HepG2 (cell line): ENCODE measurements at regions not wholly inside any gene's neighbourhood (a gene's known extent, or its start where the extent isn't known, plus 50 kb on each side); places are given as distances from the start of the nearest gene placed in this dataset.

Source experiments
- ATAC-seq: fragments of 200-7000 bp; cut with Tn5 transposase; 3 replicates; pipeline ENCODE4 v1.9.1; 2020; ENCODE audit warnings: mild to moderate bottlenecking, moderate library complexity
- BruUV-seq: library from RNA; stranded (reverse); fragments of 400-500 nt; replicated peaks from 2 replicates; lab custom pipeline; 2021; lab: Mats Ljungman, UMichigan
- CTCF ChIA-PET: fragments of 300-600 bp; formaldehyde crosslinking; extraction: SDS; loops from one replicate; lab custom pipeline; 2021; ENCODE audit warnings: low total read pairs, inconsistent platforms, low intra/inter-chr PET ratio; lab: Yijun Ruan, JAX
- POLR2A ChIA-PET: fragments of 350-600 bp; sonication (Branson Sonifier 250); formaldehyde crosslinking; loops from one replicate; lab custom pipeline; 2020; ENCODE audit warnings: antibody characterized with exemption, inconsistent platforms; lab: Yijun Ruan, JAX
- DNase-seq: peaks from one replicate; pipeline ENCODE4 v3.0.0-alpha.2; 2015; ENCODE audit warnings: low spot score
- FAIRE-seq: peaks from 3 replicates; lab custom pipeline; 2011; peaks lifted over from hg19 to GRCh38; lab: Jason Lieb, UNC
- H2AFZ ChIP-seq: one replicate; pipeline ENCODE4 v1.6.1; 2011; ENCODE audit warnings: low read length, inconsistent platforms
- H3K27ac ChIP-seq: fragments of 300-600 bp; 3 replicates; pipeline ENCODE4 v1.8.0; 2011; ENCODE audit warnings: mixed run types, mild to moderate bottlenecking, mixed read lengths, low read length, inconsistent platforms; ENCODE audit not compliant: insufficient read depth; ENCODE audit errors: extremely low read length
- H3K27me3 ChIP-seq, 2 experiments: fragments of 200-600 bp in 1 of 2; 2 replicates in 1 of 2; 3 replicates in 1 of 2; pipeline versions ENCODE4 v1.6.0 to v1.8.0; 2011; ENCODE audit warnings: low read length in 2 of 2, mild to moderate bottlenecking in 2 of 2, moderate library complexity in 2 of 2, inconsistent platforms in 1 of 2; ENCODE audit not compliant: insufficient read depth in 2 of 2, control insufficient read depth in 1 of 2
- H3K36me3 ChIP-seq, 2 experiments: fragments of 200-600 bp in 1 of 2; replicated peaks in 1 of 2; 2 replicates in 1 of 2; 3 replicates in 1 of 2; pipeline versions ENCODE4 v1.5.1 to v1.8.0; 2011; ENCODE audit warnings: low read length in 2 of 2, inconsistent platforms in 1 of 2; ENCODE audit not compliant: insufficient read depth in 2 of 2, control insufficient read depth in 1 of 2
- H3K4me1 ChIP-seq: 2 replicates; pipeline ENCODE4 v1.5.1; 2012; ENCODE audit warnings: low read length, inconsistent platforms; ENCODE audit not compliant: insufficient read depth
- H3K4me2 ChIP-seq: 2 replicates; pipeline ENCODE4 v1.6.0; 2011; ENCODE audit warnings: low read depth, low read length, inconsistent platforms
- H3K4me3 ChIP-seq, 3 experiments: fragments of 200-600 bp in 1 of 3; sonication (generic), shearing (Covaris generic) in 1 of 3; replicated peaks in 1 of 3; 2 replicates each; pipeline ENCODE4 v1.5.1; 2011 to 2016; ENCODE audit warnings: low read length in 3 of 3, inconsistent platforms in 2 of 3, low read depth in 2 of 3, mild to moderate bottlenecking in 2 of 3, control low read depth in 1 of 3, mixed read lengths in 1 of 3; ENCODE audit not compliant: insufficient read depth in 1 of 3
- H3K79me2 ChIP-seq: one replicate; pipeline ENCODE4 v1.6.1; 2011; ENCODE audit warnings: low read length, inconsistent platforms; ENCODE audit not compliant: insufficient read depth
- H3K9ac ChIP-seq: 2 replicates; pipeline ENCODE4 v1.6.0; 2011; ENCODE audit warnings: mild to moderate bottlenecking, low read depth, low read length, inconsistent platforms; ENCODE audit not compliant: insufficient read depth
- H3K9me3 ChIP-seq: 2 replicates; pipeline ENCODE4 v1.5.1; 2012; ENCODE audit warnings: mild to moderate bottlenecking, low read length
- H4K20me1 ChIP-seq: 2 replicates; pipeline ENCODE4 v1.6.0; 2011; ENCODE audit warnings: inconsistent platforms, mild to moderate bottlenecking, low read length, moderate library complexity; ENCODE audit not compliant: insufficient read depth
- BCL3 ChIP-seq: sonication (generic); formaldehyde crosslinking; IDR thresholded peaks from 2 replicates; pipeline ENCODE4 v1.5.1; 2020; ENCODE audit warnings: mild to moderate bottlenecking, missing genetic modification reagents, moderate library complexity
- FOXO4 ChIP-seq: sonication (generic); formaldehyde crosslinking; conservative IDR thresholded peaks from 2 replicates; pipeline ENCODE4 v1.8.1; 2023; ENCODE audit warnings: missing genetic modification reagents
- MXD4 ChIP-seq: IDR thresholded peaks from 2 replicates; pipeline ENCODE4 v1.6.1; 2016; ENCODE audit warnings: mild to moderate bottlenecking, missing biosample characterization, missing genetic modification reagents
- RARA ChIP-seq: IDR thresholded peaks from 2 replicates; pipeline ENCODE4 v1.6.1; 2016; ENCODE audit warnings: missing genetic modification reagents, missing compliant biosample characterization
- RERE ChIP-seq: IDR thresholded peaks from 2 replicates; pipeline ENCODE4 v1.6.1; 2016; ENCODE audit warnings: low read depth, missing genetic modification reagents, missing compliant biosample characterization
- ZNF275 ChIP-seq: sonication (generic); formaldehyde crosslinking; IDR thresholded peaks from 2 replicates; pipeline ENCODE4 v1.8.0; 2022; ENCODE audit warnings: missing genetic modification reagents, mild to moderate bottlenecking, inconsistent platforms, borderline replicate concordance
- WGBS: methylation state at CpG from one replicate; pipeline ENCODE4 v1.1.6; 2017; ENCODE audit warnings: low lambda C conversion rate; 5-methylcytosine and 5-hydroxymethylcytosine counted together
- in situ Hi-C: cut with HindIII; loops from 2 replicates; pipeline ENCODE4 v1.10.0; 2017; ENCODE audit warnings: low pct_unique_long_range_greater_than_20kb; ENCODE audit not compliant: extremely low pct_ligation_motif_present
- intact Hi-C: fragments of 100-400 bp; cut with micrococcal nuclease; formaldehyde crosslinking; loops from one replicate; pipeline ENCODE4 v1.10.0; 2022; ENCODE audit not compliant: unreplicated experiment

- no peak for TF ChIP-seq RERE (CRISPR knock-in tag)
- TF ChIP-seq MXD4: no peak
Measured at GRCh38 chr3:30098243-30098642, 508.2 kb upstream of the TGFBR2 start (continued).

- 0 out of 2 replicates have a peak, but pooled peaks cover 6% of the 10 kb centered on the region for H3K9me3 ChIP-seq
- H3K27me3 ChIP-seq: peaks cover 0 to 3% of the 10 kb centered on the region in 2 experiments; a peak in 1 of 5 replicates
- H2AFZ ChIP-seq: no peak overlapping the region
- DNase-seq (peak; percentile 12), FAIRE-seq (no peak), ATAC-seq (no peak)
- no peak overlapping the region for H3K27ac ChIP-seq
- peaks cover 13% of the 10 kb centered on the region for H3K4me1 ChIP-seq
- POLR2A ChIA-PET: no interaction called here
- no peaks in the 10 kb centered on the region for H4K20me1 ChIP-seq
- H3K36me3 ChIP-seq: no peaks in the 10 kb centered on the region
- H3K4me3 ChIP-seq: no peak overlapping the region
- in situ Hi-C loops: no loop called here
- H3K79me2 ChIP-seq: no peaks in the 10 kb centered on the region
- intact Hi-C loops: no loop called here
- H3K9ac ChIP-seq: no peak overlapping the region
- BruUV-seq: no TSS peak
- CTCF ChIA-PET: no interaction called here
- 20% methylated on average over 2 of the region's 2 CpGs for WGBS
- no peak overlapping the region for H3K4me2 ChIP-seq
- no peak for TF ChIP-seq FOXO4 (CRISPR knock-in tag)
- 0 out of 2 replicates have a peak, but pooled peaks have one; percentile 12 for TF ChIP-seq RARA
- no peak for TF ChIP-seq ZNF275 (CRISPR knock-in tag)
- TF ChIP-seq BCL3: no peak
Measured at GRCh38 chr3:30098653-30099455, 507.5 kb upstream of the TGFBR2 start.
